Psoas muscle (tissue), 7 donors: ENCODE measurements at regions not wholly inside any gene's neighbourhood (a gene's known extent, or its start where the extent isn't known, plus 50 kb on each side); places are given as distances from the start of the nearest gene placed in this dataset.

Experiments used
- ATAC-seq, 4 donors: fragments of 200-7000 bp; cut with Tn5 transposase; one replicate each; pipeline ENCODE4 v1.9.1; 2020; ENCODE audit warnings: moderate library complexity in 3 of 4, mild to moderate bottlenecking in 2 of 4
- DNase-seq, 2 donors: peaks; one replicate each; pipeline ENCODE4 v3.0.0-alpha.2; 2020
- H3K27ac ChIP-seq: fragments of 200-600 bp; one replicate; pipeline ENCODE4 v1.8.0; 2022
- H3K27me3 ChIP-seq, 3 donors: fragments of 200-600 bp in 1 of 3; one replicate each; pipeline versions ENCODE4 v1.6.1 to v1.8.0; 2013 to 2022; ENCODE audit warnings: low read length in 2 of 3, mild to moderate bottlenecking in 2 of 3, moderate library complexity in 1 of 3; ENCODE audit not compliant: insufficient read depth in 3 of 3
- H3K36me3 ChIP-seq, 2 donors: fragments of 200-600 bp in 1 of 2; one replicate each; pipeline versions ENCODE4 v1.6.1 to v1.8.0; 2013 to 2022; ENCODE audit warnings: low read depth in 1 of 2, mild to moderate bottlenecking in 1 of 2, moderate library complexity in 1 of 2; ENCODE audit not compliant: insufficient read depth in 1 of 2
- H3K4me1 ChIP-seq: fragments of 200-600 bp; one replicate; pipeline ENCODE4 v1.8.0; 2022
- H3K4me3 ChIP-seq: fragments of 200-600 bp; one replicate; pipeline ENCODE4 v1.8.0; 2022; ENCODE audit warnings: mild to moderate bottlenecking
- H3K9me3 ChIP-seq: fragments of 200-600 bp; one replicate; pipeline ENCODE4 v1.8.0; 2022
- WGBS, 3 donors: extraction: QIAGEN DNeasy Blood & Tissue Kit; methylation state at CpG; one replicate each; pipeline versions ENCODE4 v1.1.6 to v1.1.7; 2013; 5-methylcytosine and 5-hydroxymethylcytosine counted together
- intact Hi-C, 2 donors: fragments of 100-400 bp; cut with DNase I; formaldehyde crosslinking; loops; one replicate each; pipeline versions ENCODE4 v1.11.0 to v1.14.2; 2022
- TF ChIP-seq, protein P1 (sequence below): fragments of 200-600 bp; IDR thresholded peaks from one replicate; pipeline ENCODE4 v1.8.0; 2022; ENCODE audit warnings: antibody characterized with exemption
- donor health status: healthy with polysubstance abuse.
- donor health status: DM: no; HTN: no; CAD: no; lungs with moderate emphysema.
- donor health status: Bipolar disorder and iron deficiency.
- donor health status: healthy.
- donor health status: DM: yes; HTN: yes; CAD: no.
- donor health status: DM: no; HTN: no; CAD: no.
- donor health status: DM: yes; HTN: yes; CAD: no.

DNA sequence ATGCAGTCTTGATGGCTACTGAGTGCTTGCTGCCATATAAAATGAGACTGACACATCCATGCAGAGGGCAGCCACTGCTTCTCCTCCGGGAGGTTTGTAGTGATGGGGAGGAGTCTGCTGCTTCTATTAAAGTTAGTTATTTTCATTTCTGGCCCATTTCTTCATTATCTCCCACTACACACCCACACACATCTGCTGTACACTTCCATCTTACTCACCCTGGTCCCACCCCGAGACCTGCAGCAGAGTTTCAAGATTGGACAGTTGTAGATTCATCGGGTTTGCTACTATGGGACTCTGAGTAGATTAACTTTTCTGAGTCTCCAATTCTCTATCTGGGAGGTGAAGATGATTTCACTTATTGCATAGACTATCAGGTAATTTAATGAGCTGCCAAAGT, 176.2 kb upstream of the SNX19 start:
- TF ChIP-seq, protein P1, sequence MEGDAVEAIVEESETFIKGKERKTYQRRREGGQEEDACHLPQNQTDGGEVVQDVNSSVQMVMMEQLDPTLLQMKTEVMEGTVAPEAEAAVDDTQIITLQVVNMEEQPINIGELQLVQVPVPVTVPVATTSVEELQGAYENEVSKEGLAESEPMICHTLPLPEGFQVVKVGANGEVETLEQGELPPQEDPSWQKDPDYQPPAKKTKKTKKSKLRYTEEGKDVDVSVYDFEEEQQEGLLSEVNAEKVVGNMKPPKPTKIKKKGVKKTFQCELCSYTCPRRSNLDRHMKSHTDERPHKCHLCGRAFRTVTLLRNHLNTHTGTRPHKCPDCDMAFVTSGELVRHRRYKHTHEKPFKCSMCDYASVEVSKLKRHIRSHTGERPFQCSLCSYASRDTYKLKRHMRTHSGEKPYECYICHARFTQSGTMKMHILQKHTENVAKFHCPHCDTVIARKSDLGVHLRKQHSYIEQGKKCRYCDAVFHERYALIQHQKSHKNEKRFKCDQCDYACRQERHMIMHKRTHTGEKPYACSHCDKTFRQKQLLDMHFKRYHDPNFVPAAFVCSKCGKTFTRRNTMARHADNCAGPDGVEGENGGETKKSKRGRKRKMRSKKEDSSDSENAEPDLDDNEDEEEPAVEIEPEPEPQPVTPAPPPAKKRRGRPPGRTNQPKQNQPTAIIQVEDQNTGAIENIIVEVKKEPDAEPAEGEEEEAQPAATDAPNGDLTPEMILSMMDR: no peak
- Histone ChIP-seq H3K36me3 (no peaks in the 10 kb centered on the region), H3K27ac (no peak overlapping the region), H3K4me3 (no peak overlapping the region), H3K9me3 (no peaks in the 10 kb centered on the region), H3K4me1 (no peaks in the 10 kb centered on the region), H3K27me3 (peaks cover 0 to 2% (median 0%) of the 10 kb centered on the region in 3 donors)
- no peak for ATAC-seq
- intact Hi-C loops: no loop called here
- DNase-seq: no peak
- 85 to 90% (median 88%) methylated on average over 3 of the region's 3 CpGs for WGBS, 3 donors

DNA sequence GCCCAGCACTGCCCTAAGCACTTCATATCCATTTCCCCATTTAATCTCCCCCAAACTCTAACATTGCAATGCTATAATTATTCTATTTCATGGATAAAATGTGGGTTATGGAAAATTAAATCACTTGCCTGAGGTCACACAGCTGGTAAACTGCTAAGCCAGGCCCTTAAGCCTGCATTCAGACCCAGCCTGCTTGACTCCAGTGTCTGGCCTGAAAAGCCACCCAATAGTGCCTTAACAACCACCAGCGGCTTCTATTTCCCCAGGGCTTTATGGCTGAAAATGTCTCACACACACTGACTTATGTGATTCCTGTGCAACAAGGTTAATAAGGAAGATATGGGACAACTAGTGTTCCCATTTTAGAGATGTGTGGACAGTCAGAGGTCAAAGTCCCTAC, 178.5 kb upstream of the SNX19 start:
- intact Hi-C loops: no loop called here
- DNase-seq (no peak), ATAC-seq (no peak)
- H3K27me3 ChIP-seq: peaks cover 0 to 2% (median 0%) of the 10 kb centered on the region in 3 donors
- no peak overlapping the region for H3K4me3 ChIP-seq
- WGBS, 3 donors: 38 to 53% (median 41%) methylated on average over 1 of the region's 1 CpG
- no peaks in the 10 kb centered on the region for H3K4me1 ChIP-seq
- H3K36me3 ChIP-seq: no peaks in the 10 kb centered on the region
- H3K27ac ChIP-seq: no peak overlapping the region
- TF ChIP-seq, protein P1: no peak
- H3K9me3 ChIP-seq: no peaks in the 10 kb centered on the region

DNA sequence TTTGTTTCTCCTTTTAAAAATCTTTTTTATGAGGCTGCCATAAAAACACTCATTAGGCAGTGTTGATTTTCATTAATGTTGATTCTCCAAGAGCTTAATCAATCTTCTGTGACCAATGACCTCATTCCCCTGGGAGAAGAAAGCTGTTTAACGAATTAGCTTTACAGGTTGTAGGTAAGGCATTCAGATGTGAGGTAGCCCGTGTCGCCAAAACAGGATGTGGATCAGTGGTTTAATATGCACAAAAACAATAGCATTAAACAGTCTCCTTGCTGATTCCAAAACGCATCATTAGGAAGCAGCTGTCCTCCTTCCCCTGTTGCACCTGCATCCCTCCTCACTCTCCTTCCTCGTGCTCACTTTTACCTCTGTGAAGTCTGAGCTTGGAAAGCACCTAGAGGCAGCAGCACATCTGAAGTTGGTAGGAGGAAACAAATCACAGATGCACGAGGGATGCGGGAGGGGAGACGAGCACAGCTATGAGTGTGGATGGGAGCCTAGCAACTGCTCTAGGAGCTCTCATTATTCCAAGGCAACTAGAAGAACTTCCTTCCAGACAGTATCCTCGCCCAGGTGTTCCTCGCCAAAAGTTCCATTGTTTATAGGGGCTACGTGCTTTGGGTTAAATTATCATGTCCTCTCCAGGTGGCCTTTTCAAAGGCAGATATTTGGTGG, 179.4 kb upstream of the SNX19 start:
- H3K36me3 ChIP-seq: no peaks in the 10 kb centered on the region
- H3K4me3 ChIP-seq: no peak overlapping the region
- TF ChIP-seq, protein P1: no peak
- no peaks in the 10 kb centered on the region for H3K9me3 ChIP-seq
- no peak overlapping the region for H3K27ac ChIP-seq
- H3K4me1 ChIP-seq: no peaks in the 10 kb centered on the region
- intact Hi-C loops: no loop called here
- peaks cover 0 to 2% (median 0%) of the 10 kb centered on the region in 3 donors for H3K27me3 ChIP-seq
- ATAC-seq: no peak
- DNase-seq: no peak
- 61 to 64% (median 61%) methylated on average over 11 of the region's 11 CpGs for WGBS, 3 donors

DNA sequence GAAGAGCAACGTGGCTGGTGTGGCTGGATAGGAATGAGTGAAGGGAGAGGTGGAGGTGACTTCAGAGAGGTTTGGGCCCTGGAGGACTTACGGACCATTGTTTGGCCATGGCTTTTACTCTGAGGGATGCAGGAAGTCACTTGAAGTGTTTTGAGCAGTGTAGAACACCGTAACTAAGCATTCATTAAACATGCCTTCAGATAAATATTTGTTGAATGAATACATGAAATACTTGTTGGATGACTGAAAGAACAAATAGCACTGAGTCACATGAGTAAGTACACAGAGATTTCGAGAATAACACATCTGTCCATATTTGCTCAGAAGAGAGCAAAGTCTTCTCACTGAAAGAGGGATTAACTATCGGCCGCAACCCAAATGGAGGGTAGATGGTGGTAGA, 182.7 kb upstream of the SNX19 start:
- ATAC-seq: no peak
- WGBS, 3 donors: 71 to 77% (median 73%) methylated on average over 6 of the region's 6 CpGs
- Histone ChIP-seq H3K27me3 (peaks cover 0 to 4% (median 0%) of the 10 kb centered on the region in 3 donors), H3K4me3 (no peak overlapping the region), H3K36me3 (no peaks in the 10 kb centered on the region), H3K9me3 (no peaks in the 10 kb centered on the region), H3K4me1 (no peaks in the 10 kb centered on the region), H3K27ac (no peak overlapping the region)
- TF ChIP-seq, protein P1: no peak
- DNase-seq: no peak
- intact Hi-C loops: no loop called here

DNA sequence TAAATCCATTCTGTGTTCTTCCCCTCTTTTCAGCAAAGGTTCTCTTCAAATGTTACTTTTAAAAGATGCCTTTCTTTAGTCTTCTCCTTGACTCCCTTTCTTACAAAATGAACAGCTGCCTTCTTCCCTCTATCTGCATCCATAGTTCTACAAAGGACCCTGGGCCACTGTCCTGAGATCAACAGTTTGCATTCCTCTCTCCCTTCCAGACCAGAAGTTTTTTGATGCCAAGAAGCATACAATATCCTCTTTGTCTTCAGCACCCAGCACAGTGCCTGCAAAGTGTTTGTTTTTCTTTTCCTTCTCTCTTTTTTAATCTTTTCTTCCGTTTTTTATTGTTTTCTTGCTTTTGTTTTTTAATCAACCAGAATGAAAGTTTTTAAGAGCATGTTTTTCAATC, 183.5 kb upstream of the SNX19 start:
- ATAC-seq (no peak), DNase-seq (no peak)
- Histone ChIP-seq H3K27ac (no peak overlapping the region), H3K4me1 (no peaks in the 10 kb centered on the region), H3K9me3 (no peaks in the 10 kb centered on the region), H3K4me3 (no peak overlapping the region), H3K36me3 (no peaks in the 10 kb centered on the region), H3K27me3 (peaks cover 0 to 4% (median 0%) of the 10 kb centered on the region in 3 donors)
- intact Hi-C loops: no loop called here
- WGBS, 3 donors: 18 to 59% (median 58%) methylated on average over 1 of the region's 1 CpG
- TF ChIP-seq, protein P1: no peak
